ENCODE measurements at regions not wholly inside any gene's neighbourhood (a gene's known extent, or its start where the extent isn't known, plus 50 kb on each side); places are given as distances from the start of the nearest gene placed in this dataset.
A peak's percentile ranks its signal among the peaks of the same experiment; 100 is the strongest.

DNA sequence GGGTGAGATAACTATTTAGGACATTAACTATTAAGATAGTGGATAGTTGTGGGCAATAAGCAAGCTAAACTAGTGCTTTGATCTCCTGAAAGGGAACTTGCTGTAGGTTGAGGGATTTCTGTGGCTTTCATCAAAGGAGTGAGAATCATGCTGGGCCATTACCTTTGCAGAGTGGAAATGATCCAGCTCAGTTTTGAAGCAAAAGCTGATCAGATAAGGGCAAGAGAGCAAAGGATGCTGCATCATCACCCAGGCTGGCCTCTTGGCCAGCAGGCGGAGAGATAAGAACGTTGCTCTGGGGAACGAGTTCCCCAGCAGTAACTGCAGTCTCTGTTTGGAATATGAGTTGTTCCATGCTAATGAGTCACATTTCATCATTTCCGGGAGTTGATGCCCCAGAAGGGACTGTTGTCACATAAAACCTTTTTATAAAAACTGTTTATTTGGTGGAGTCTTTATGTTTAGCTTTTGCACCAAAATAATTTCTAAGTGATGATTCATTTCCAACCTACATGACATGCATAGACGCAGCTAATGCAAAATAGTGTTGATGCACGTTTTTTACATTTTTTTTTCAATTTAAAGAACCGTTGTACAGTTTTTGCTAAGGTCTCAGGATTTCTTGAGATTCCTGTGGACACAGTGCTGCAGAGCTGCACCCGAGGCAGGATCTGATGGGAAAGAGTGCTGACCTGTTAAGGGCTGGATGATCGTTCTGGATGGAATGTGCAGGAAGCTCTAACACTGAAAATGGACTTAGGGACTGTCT lies 99.3 kb downstream of the ACTBL2 start:
- TF ChIP-seq POLR2A (IDR thresholded peaks at IDR 0.05; ENCODE audit: low read length) = no peak
- TF ChIP-seq, protein P1, sequence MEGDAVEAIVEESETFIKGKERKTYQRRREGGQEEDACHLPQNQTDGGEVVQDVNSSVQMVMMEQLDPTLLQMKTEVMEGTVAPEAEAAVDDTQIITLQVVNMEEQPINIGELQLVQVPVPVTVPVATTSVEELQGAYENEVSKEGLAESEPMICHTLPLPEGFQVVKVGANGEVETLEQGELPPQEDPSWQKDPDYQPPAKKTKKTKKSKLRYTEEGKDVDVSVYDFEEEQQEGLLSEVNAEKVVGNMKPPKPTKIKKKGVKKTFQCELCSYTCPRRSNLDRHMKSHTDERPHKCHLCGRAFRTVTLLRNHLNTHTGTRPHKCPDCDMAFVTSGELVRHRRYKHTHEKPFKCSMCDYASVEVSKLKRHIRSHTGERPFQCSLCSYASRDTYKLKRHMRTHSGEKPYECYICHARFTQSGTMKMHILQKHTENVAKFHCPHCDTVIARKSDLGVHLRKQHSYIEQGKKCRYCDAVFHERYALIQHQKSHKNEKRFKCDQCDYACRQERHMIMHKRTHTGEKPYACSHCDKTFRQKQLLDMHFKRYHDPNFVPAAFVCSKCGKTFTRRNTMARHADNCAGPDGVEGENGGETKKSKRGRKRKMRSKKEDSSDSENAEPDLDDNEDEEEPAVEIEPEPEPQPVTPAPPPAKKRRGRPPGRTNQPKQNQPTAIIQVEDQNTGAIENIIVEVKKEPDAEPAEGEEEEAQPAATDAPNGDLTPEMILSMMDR (IDR thresholded peaks at IDR 0.05) = peak; percentile 27; the same call in 2 of the 3 replicates
- no peak for TF ChIP-seq ZSCAN20 (CRISPR knock-in tag; IDR thresholded peaks at IDR 0.05)
- TF ChIP-seq ESRRA (IDR thresholded peaks at IDR 0.05; ENCODE audit: borderline replicate concordance, low read length) = no peak
- TF ChIP-seq NR3C1 (IDR thresholded peaks at IDR 0.05) = no peak
